ENCODE measurements at regions not wholly inside any gene's neighbourhood (a gene's known extent, or its start where the extent isn't known, plus 50 kb on each side); places are given as distances from the start of the nearest gene placed in this dataset.
"Not testable (repeated sequence)": the region's sequence is repeated elsewhere in the genome, so short reads cannot be mapped to it uniquely, and the experiment has no call there.

- no peak for DNase-seq
These were observed 729.0 kb upstream of the USP15 start for GRCh38 chr12:61531195-61531594.

DNA sequence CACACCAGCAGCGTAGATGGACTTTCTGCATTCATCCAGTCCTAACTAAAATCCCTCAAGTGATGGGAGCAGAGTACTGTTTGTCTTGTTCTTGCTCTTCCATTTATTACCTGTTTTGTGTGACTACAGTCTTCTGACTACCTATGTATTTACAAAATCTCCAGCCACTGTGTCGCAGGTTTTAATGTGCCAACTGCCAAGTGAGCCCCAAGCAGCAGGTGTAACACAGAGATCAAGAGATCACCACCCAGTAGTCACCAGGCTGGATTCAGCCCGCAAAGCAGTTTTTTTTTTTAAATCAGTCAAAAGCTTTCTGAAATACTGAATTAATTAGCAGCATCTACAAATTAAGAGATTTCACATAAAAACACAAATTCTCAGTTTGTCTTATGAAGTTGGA is 724.1 kb upstream of the USP15 start:
- no peak for DNase-seq

DNA sequence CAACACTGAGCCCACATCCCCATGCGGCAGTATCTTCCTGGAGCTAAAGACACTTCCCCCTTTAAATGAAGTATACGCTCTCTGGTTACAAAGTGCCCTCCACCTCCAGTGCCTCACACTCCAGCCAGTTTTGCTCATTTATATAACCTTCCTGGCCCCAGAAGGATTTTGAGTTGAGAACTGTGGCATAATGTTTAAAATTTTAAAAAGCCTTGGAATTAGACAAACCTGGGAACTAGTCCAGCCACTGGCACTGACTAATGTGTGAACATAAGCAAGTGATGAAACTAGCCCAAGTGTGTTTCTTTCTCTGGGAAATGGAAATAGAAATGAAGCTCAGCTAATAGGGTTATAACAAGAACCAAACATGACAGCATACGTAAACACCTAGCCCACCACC is 723.7 kb upstream of the USP15 start:
- no peak for DNase-seq

- no peak for DNase-seq
These were observed 721.3 kb upstream of the USP15 start for GRCh38 chr12:61538951-61539350.

GRCh38 chr12:61542551-61542950 is 717.7 kb upstream of the USP15 start:
- DNase-seq = no peak

GRCh38 chr12:61546296-61546695 is 713.9 kb upstream of the USP15 start:
- no peak for DNase-seq

DNA sequence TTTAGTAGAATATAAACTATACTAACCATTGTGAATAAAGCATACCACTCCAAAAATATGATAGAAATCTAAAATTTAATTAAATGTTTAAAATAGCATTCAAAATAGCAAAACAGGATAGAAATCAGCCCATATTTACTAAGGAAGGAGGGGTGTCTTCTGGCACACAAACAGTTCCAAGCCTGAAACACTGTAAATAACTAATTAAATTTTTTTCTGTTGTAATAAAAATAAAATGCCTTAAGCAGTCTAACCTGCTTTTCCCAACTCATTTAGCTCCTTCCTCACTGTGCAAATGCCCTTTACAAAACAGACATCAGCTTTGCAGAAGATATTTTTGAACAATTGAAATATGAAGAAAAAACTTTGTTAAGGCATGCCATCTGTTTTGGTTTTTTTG is 707.1 kb upstream of the USP15 start:
- DNase-seq = no peak

GRCh38 chr12:61554268-61555008 is 705.8 kb upstream of the USP15 start:
- no peak for DNase-seq

GRCh38 chr12:61563665-61564450 is 696.3 kb upstream of the USP15 start:
- no peak for DNase-seq

DNA sequence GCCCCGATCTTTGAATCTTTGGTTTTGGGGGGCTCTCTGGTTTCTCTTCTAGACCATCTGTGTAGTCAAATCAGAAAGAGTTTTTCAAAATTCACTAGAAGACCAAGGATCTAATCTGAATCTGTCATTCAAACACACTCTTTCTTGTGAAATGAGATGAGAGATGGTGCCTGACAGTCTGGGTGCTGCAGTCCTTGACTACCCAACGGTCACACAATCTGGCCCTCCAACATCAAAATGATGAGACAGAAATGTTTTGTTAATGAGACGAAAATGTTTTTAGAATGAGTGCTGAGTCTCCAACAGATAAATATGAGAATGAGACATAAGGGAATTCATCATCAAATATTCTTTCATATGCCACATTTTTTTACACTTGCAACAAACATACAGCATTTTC is 695.7 kb upstream of the USP15 start:
- no peak for DNase-seq

GRCh38 chr12:61566183-61566582 is 694.0 kb upstream of the USP15 start:
- DNase-seq = no peak

DNA sequence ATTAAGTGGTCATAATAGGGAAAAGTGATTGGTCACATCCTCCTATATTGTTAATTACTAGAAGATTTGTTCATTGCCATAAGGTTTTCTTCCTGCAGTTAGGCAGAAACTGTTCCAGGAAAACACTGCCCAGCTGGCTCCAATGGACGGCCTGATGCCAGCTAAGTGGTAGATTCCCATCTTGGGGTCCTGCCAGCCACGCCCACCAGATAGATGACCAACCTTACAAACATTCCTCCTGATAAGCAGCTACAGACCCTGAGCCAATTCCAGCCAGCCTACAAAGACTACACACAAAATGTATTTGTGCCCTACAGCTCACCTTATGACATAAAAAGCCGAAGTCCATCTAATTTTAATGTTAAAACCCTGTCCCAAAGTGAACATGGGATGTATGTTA is 685.9 kb upstream of the USP15 start:
- DNase-seq = no peak

- no peak for DNase-seq
These were observed 675.3 kb upstream of the USP15 start for GRCh38 chr12:61584943-61585342.

- not testable (repeated sequence) for DNase-seq
These were observed 669.3 kb upstream of the USP15 start for GRCh38 chr12:61590864-61591263.

DNA sequence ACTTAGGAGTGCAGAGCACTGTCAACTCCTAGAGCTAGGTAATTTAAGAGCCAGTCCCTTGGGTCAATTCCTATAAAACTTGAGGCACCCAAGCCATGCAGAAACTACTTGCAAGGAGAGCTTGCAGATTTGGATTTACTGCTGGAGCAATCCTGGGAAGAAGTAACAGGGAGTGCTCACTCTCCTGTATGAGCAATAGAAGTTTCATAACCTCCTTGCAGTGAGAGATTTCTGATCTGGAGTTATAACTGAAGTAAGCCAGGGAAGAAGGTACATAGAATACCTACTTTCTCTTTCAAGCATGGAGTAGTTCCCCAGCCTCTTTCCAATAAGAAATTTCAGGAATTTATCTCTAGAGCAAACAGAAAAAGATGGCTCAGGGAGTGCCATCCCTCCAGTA is 650.1 kb upstream of the USP15 start:
- DNase-seq = no peak

GRCh38 chr12:61629702-61630101 is 630.5 kb upstream of the USP15 start:
- no peak for DNase-seq

- DNase-seq = no peak
These were observed 613.6 kb upstream of the USP15 start for GRCh38 chr12:61646639-61647038.

- no peak for DNase-seq
These were observed 612.6 kb upstream of the USP15 start for GRCh38 chr12:61647566-61647965.

DNA sequence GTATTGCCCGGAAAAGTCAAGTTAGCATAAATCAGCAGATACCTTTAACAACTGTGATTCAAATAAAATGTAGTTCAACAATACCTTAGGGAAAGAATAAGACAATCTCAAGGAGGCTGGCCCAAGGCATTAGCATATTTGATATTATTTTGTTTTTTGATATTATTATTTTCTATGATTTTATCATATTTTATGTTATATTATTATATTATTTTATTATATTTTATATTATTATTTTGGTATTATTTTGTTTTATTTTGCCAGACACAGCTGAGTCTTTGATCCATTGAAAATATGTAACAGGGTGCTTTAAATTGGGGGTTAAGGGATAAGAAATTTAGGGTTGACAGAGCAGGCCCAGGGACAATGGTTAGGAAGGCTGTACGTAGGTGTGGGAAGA is 607.9 kb upstream of the USP15 start:
- no peak for DNase-seq

- no peak for DNase-seq
These were observed 605.5 kb upstream of the USP15 start for GRCh38 chr12:61654698-61655097.

DNA sequence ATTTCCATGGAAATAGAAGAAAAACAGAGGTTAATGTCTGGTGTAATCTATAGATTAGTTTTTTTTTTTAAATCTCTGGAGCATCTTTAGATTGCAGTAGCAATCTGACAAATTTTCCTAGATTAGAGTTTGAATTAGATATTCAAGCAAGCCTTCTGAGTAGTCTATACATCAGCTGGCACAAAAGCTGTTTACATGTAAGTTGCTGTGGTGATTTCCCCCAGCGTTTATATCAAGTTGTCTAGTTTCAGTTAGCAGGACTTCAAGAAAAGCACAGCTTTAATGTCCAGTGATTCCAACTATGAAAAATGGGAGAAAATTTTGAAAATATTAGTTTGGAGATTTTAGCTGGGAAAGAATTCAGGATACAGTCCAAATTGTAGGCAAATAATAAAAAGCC is 605.0 kb upstream of the USP15 start:
- DNase-seq = no peak

GRCh38 chr12:61667676-61668075 is 592.5 kb upstream of the USP15 start:
- DNase-seq = no peak

GRCh38 chr12:61676520-61676919 is 583.7 kb upstream of the USP15 start:
- no peak for DNase-seq

GRCh38 chr12:61687407-61687806 is 572.8 kb upstream of the USP15 start:
- DNase-seq = no peak

- no peak for DNase-seq
These were observed 566.0 kb upstream of the USP15 start for GRCh38 chr12:61694214-61694613.

Data from activated naive CD4-positive, alpha-beta T cell treated with Interleukin-2 at 50 U/mL for 16 hours (primary cell).